ENCODE measurements at regions not wholly inside any gene's neighbourhood (a gene's known extent, or its start where the extent isn't known, plus 50 kb on each side); places are given as distances from the start of the nearest gene placed in this dataset.

DNA sequence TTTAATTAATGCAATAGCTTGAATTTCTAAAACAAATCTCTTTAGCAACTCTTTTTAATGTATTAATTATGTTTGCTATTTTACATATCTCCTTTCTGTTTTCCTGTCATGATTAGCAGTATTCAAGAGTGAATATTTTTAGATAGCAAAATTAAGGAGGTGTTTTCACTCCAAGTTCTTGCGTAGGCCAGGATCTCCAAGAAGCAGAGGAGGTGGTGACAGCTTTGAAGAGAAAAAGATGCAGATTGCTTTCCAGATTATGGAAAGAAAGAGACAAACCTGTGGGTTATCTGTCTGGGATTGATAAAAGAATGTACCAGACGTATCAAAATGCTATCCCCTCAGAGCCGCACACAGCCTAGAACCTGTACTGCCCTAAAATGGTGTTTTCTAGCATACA is 163.5 kb upstream of the FAM98A start:
- no peak overlapping the region for H3K4me2 ChIP-seq
- no peak overlapping the region for H2AFZ ChIP-seq
- no peak overlapping the region for H3K4me3 ChIP-seq
- H3K9me3 ChIP-seq (ENCODE audit: insufficient read depth, low read depth) = no peaks in the 10 kb centered on the region
- H4K20me1 ChIP-seq (ENCODE audit: insufficient read depth) = no peaks in the 10 kb centered on the region
- no peaks in the 10 kb centered on the region for H3K9me2 ChIP-seq (ENCODE audit: insufficient read depth)
- intact Hi-C loops (cut with micrococcal nuclease; ENCODE audit: unreplicated experiment) = no loop called here
- no peak for TF ChIP-seq EZH2 (IDR thresholded peaks at IDR 0.05; ENCODE audit: low read depth)
- TF ChIP-seq, protein P1, sequence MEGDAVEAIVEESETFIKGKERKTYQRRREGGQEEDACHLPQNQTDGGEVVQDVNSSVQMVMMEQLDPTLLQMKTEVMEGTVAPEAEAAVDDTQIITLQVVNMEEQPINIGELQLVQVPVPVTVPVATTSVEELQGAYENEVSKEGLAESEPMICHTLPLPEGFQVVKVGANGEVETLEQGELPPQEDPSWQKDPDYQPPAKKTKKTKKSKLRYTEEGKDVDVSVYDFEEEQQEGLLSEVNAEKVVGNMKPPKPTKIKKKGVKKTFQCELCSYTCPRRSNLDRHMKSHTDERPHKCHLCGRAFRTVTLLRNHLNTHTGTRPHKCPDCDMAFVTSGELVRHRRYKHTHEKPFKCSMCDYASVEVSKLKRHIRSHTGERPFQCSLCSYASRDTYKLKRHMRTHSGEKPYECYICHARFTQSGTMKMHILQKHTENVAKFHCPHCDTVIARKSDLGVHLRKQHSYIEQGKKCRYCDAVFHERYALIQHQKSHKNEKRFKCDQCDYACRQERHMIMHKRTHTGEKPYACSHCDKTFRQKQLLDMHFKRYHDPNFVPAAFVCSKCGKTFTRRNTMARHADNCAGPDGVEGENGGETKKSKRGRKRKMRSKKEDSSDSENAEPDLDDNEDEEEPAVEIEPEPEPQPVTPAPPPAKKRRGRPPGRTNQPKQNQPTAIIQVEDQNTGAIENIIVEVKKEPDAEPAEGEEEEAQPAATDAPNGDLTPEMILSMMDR (conservative IDR thresholded peaks at IDR 0.05) = no peak
- H3F3A ChIP-seq (ENCODE audit: insufficient read depth, low read depth) = no peaks in the 10 kb centered on the region
- no peaks in the 10 kb centered on the region for H3K79me2 ChIP-seq (ENCODE audit: low read depth)
- BruUV-seq (replicated peaks) = no TSS peak
- 0 out of 2 replicates have a peak, but pooled peaks cover 10% of the 10 kb centered on the region for H3K27me3 ChIP-seq (ENCODE audit: insufficient read depth, low read depth)
- H3K4me1 ChIP-seq (replicated peaks; ENCODE audit: insufficient read depth) = no peaks in the 10 kb centered on the region
- ChIA-PET POLR2A (ENCODE audit: unreplicated experiment) (interaction anchor here (0.6 kb wide), 1 partner anchor 667 kb away, joined by 7 read pairs; no protein-coding TSS in a partner anchor), CTCF (no interaction called here)
- H3K36me3 ChIP-seq (ENCODE audit: low read depth) = no peaks in the 10 kb centered on the region
- no peak overlapping the region for H3K27ac ChIP-seq
- DNase-seq = no peak

DNA sequence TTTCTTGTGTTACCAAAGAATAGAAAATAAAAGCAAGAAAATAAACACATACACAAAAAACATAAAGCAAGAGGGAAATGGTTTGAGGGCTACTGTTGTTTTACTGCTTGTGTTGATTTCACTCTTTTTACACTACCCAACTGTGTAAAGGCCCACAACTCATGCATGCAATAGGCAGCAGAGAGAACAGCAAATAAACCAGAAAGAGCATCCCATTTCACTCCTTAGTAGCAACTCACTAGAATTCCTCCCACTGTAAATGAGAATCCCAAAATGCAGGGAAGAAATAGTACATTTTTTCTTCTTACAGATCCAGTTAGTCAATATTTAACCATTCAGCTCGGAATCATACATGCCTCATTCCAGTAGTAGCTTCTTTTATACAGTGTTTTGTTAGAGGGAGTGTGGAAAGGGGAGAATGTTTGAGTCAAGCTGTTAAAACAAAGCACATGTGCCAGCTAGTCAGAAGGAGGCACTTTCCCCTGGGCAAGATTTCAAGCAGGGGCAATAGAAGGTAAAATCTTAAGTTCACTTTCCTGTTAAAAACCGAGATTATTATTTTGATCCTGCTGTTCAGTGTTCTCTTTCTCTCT is 147.2 kb upstream of the FAM98A start:
- no TSS peak for BruUV-seq (replicated peaks)
- ChIA-PET POLR2A (ENCODE audit: unreplicated experiment) (no interaction called here), CTCF (no interaction called here)
- intact Hi-C loops (cut with micrococcal nuclease; ENCODE audit: unreplicated experiment) = no loop called here
- no peaks in the 10 kb centered on the region for H3K9me2 ChIP-seq (ENCODE audit: insufficient read depth)
- no peak overlapping the region for H3K27ac ChIP-seq
- H3K4me3 ChIP-seq = no peak overlapping the region
- TF ChIP-seq, protein P1 (conservative IDR thresholded peaks at IDR 0.05) = no peak
- no peak for TF ChIP-seq EZH2 (IDR thresholded peaks at IDR 0.05; ENCODE audit: low read depth)
- no peaks in the 10 kb centered on the region for H4K20me1 ChIP-seq (ENCODE audit: insufficient read depth)
- no peak for DNase-seq
- no peak overlapping the region for H2AFZ ChIP-seq
- no peaks in the 10 kb centered on the region for H3K4me1 ChIP-seq (replicated peaks; ENCODE audit: insufficient read depth)
- H3F3A ChIP-seq (ENCODE audit: insufficient read depth, low read depth) = no peaks in the 10 kb centered on the region
- peaks cover 60% of the 10 kb centered on the region for H3K27me3 ChIP-seq (ENCODE audit: insufficient read depth, low read depth)
- H3K9me3 ChIP-seq (ENCODE audit: insufficient read depth, low read depth) = no peaks in the 10 kb centered on the region
- H3K4me2 ChIP-seq = no peak overlapping the region
- no peaks in the 10 kb centered on the region for H3K36me3 ChIP-seq (ENCODE audit: low read depth)
- no peaks in the 10 kb centered on the region for H3K79me2 ChIP-seq (ENCODE audit: low read depth)

DNA sequence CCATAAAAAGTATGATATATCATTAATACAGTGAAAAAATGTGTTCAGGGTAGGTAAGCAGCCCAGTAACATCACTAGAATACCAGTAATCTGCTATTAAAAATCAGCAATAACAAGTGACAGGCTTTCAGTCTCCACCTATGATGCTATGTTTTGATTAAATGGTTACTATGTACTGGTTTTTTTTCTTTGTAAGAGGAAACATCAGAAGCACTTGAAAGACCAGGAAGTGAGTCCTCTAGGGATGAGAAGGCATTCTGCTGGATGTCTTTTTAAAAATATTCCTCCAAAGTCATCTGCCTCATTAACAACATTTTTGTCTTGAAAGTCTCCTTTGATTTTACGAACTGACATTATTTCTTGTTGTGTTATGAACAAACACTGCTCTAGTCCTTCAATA is 136.0 kb upstream of the FAM98A start:
- intact Hi-C loops (cut with micrococcal nuclease; ENCODE audit: unreplicated experiment) = no loop called here
- H3K4me3 ChIP-seq = no peak overlapping the region
- no peak for DNase-seq
- H3K9me2 ChIP-seq (ENCODE audit: insufficient read depth) = no peaks in the 10 kb centered on the region
- H4K20me1 ChIP-seq (ENCODE audit: insufficient read depth) = no peaks in the 10 kb centered on the region
- ChIA-PET POLR2A (ENCODE audit: unreplicated experiment) (no interaction called here), CTCF (no interaction called here)
- H3K27me3 ChIP-seq (ENCODE audit: insufficient read depth, low read depth) = peaks cover 14% of the 10 kb centered on the region; the same call in 1 of the 2 replicates
- H2AFZ ChIP-seq = no peak overlapping the region
- H3K9me3 ChIP-seq (ENCODE audit: insufficient read depth, low read depth) = no peaks in the 10 kb centered on the region
- BruUV-seq (replicated peaks) = no TSS peak
- H3K27ac ChIP-seq = no peak overlapping the region
- no peaks in the 10 kb centered on the region for H3K36me3 ChIP-seq (ENCODE audit: low read depth)
- H3K79me2 ChIP-seq (ENCODE audit: low read depth) = no peaks in the 10 kb centered on the region
- H3K4me2 ChIP-seq = no peak overlapping the region
- no peaks in the 10 kb centered on the region for H3F3A ChIP-seq (ENCODE audit: insufficient read depth, low read depth)
- H3K4me1 ChIP-seq (replicated peaks; ENCODE audit: insufficient read depth) = no peaks in the 10 kb centered on the region
- TF ChIP-seq EZH2 (IDR thresholded peaks at IDR 0.05; ENCODE audit: low read depth) = no peak
- TF ChIP-seq, protein P1 (conservative IDR thresholded peaks at IDR 0.05) = no peak

Data from PC-9 (cell line).